IMR-90 (cell line): ENCODE measurements at regions not wholly inside any gene's neighbourhood (a gene's known extent, or its start where the extent isn't known, plus 50 kb on each side); places are given as distances from the start of the nearest gene placed in this dataset.

Experiments
- ATAC-seq: fragments of 200-7000 bp; cut with Tn5 transposase; 2 replicates; pipeline ENCODE4 v1.9.1; 2020; ENCODE audit warnings: low read depth, mild to moderate bottlenecking, moderate library complexity
- BruUV-seq: library from RNA; stranded (reverse); fragments of 400-500 nt; replicated peaks from 2 replicates; lab custom pipeline; 2021; lab: Mats Ljungman, UMichigan
- CTCF ChIA-PET: fragments of 300-600 bp; formaldehyde crosslinking; extraction: SDS; loops from one replicate; lab custom pipeline; 2021; ENCODE audit warnings: antibody characterized with exemption; lab: Yijun Ruan, JAX
- POLR2A ChIA-PET: fragments of 300-600 bp; sonication (Branson Sonifier 250); formaldehyde crosslinking; loops from one replicate; lab custom pipeline; 2022; ENCODE audit warnings: antibody characterized with exemption; ENCODE audit not compliant: unreplicated experiment; lab: Charles Lee
- DNase-seq: peaks from one replicate; pipeline ENCODE4 v3.0.0; 2013
- H2AFZ ChIP-seq: replicated peaks from 2 replicates; pipeline ENCODE3; 2013; ENCODE audit warnings: low read length, mild to moderate bottlenecking; ENCODE audit not compliant: poor library complexity
- H2AK5ac ChIP-seq: 2 replicates; pipeline ENCODE4 v1.6.1; 2013; ENCODE audit warnings: low read depth, low read length, inconsistent platforms
- H2AK9ac ChIP-seq: replicated peaks from 2 replicates; pipeline ENCODE3; 2013; ENCODE audit warnings: mild to moderate bottlenecking, low read depth, low read length, moderate library complexity; ENCODE audit not compliant: poor library complexity
- H2BK120ac ChIP-seq: 2 replicates; pipeline ENCODE4 v1.6.1; 2013; ENCODE audit warnings: low read depth, low read length, inconsistent platforms
- H2BK15ac ChIP-seq: 3 replicates; pipeline ENCODE4 v1.6.1; 2013; ENCODE audit warnings: low read depth, low read length, inconsistent platforms
- H2BK20ac ChIP-seq: 2 replicates; pipeline ENCODE4 v1.6.1; 2013; ENCODE audit warnings: low read depth, mild to moderate bottlenecking, inconsistent platforms, low read length, moderate library complexity
- H2BK5ac ChIP-seq: 2 replicates; pipeline ENCODE4 v1.6.1; 2013; ENCODE audit warnings: mild to moderate bottlenecking, low read depth, low read length, inconsistent platforms; ENCODE audit not compliant: poor library complexity, severe bottlenecking
- H3K14ac ChIP-seq: replicated peaks from 2 replicates; pipeline ENCODE4 v1.6.1; 2013; ENCODE audit warnings: low read depth, low read length, inconsistent platforms
- H3K18ac ChIP-seq: 2 replicates; pipeline ENCODE4 v1.6.1; 2013; ENCODE audit warnings: low read depth, low read length, control low read depth
- H3K23ac ChIP-seq: 2 replicates; pipeline ENCODE4 v1.6.1; 2013; ENCODE audit warnings: low read depth, low read length, inconsistent platforms
- H3K27ac ChIP-seq: 2 replicates; pipeline ENCODE4 v1.5.1; 2013; ENCODE audit warnings: mild to moderate bottlenecking, control low read depth, low read length; ENCODE audit not compliant: insufficient read depth
- H3K27me3 ChIP-seq: 2 replicates; pipeline ENCODE4 v1.6.1; 2013; ENCODE audit warnings: low read length; ENCODE audit not compliant: control insufficient read depth, insufficient read depth
- H3K36me3 ChIP-seq: 2 replicates; pipeline ENCODE4 v1.6.1; 2013; ENCODE audit warnings: low read length, mixed read lengths; ENCODE audit not compliant: control insufficient read depth, insufficient read depth
- H3K4ac ChIP-seq: 2 replicates; pipeline ENCODE4 v1.6.1; 2013; ENCODE audit warnings: low read depth, low read length, inconsistent platforms
- H3K4me1 ChIP-seq: 2 replicates; pipeline ENCODE4 v1.6.1; 2013; ENCODE audit warnings: low read length, mixed read lengths; ENCODE audit not compliant: control insufficient read depth, insufficient read depth
- H3K4me2 ChIP-seq: 2 replicates; pipeline ENCODE4 v1.6.1; 2013; ENCODE audit warnings: low read depth, mild to moderate bottlenecking, control low read depth, low read length, moderate library complexity
- H3K4me3 ChIP-seq: 2 replicates; pipeline ENCODE4 v1.5.1; 2013; ENCODE audit warnings: low read depth, mild to moderate bottlenecking, control low read depth, low read length, moderate library complexity; ENCODE audit not compliant: insufficient read depth
- H3K56ac ChIP-seq: 2 replicates; pipeline ENCODE4 v1.6.1; 2013; ENCODE audit warnings: low read length, inconsistent platforms; ENCODE audit not compliant: insufficient read depth; ENCODE audit errors: extremely low read depth
- H3K79me1 ChIP-seq, 2 experiments: 2 replicates each; pipeline ENCODE4 v1.6.1; 2013; ENCODE audit warnings: low read length in 2 of 2, inconsistent platforms in 1 of 2, low read depth in 1 of 2
- H3K9ac ChIP-seq: 2 replicates; pipeline ENCODE4 v1.6.1; 2013; ENCODE audit warnings: low read depth, low read length, control low read depth
- H3K9me1 ChIP-seq: 2 replicates; pipeline ENCODE4 v1.6.1; 2013; ENCODE audit warnings: low read length, inconsistent platforms; ENCODE audit not compliant: insufficient read depth
- H3K9me3 ChIP-seq: 2 replicates; pipeline ENCODE4 v1.6.1; 2013; ENCODE audit warnings: low read length; ENCODE audit not compliant: control insufficient read depth, insufficient read depth
- H4K20me1 ChIP-seq: 2 replicates; pipeline ENCODE4 v1.6.1; 2013; ENCODE audit warnings: low read length, inconsistent platforms; ENCODE audit not compliant: insufficient read depth
- H4K5ac ChIP-seq: 2 replicates; pipeline ENCODE4 v1.6.1; 2013; ENCODE audit warnings: mild to moderate bottlenecking, low read depth, low read length, control low read depth
- H4K8ac ChIP-seq, 2 experiments: 2 replicates each; pipeline ENCODE4 v1.6.1; 2013; ENCODE audit warnings: low read depth in 2 of 2, low read length in 2 of 2, control low read depth in 1 of 2, inconsistent platforms in 1 of 2
- H4K91ac ChIP-seq: 2 replicates; pipeline ENCODE4 v1.6.1; 2013; ENCODE audit warnings: low read depth, low read length, inconsistent platforms; ENCODE audit not compliant: insufficient read depth
- BHLHE40 ChIP-seq: fragments of 150-350 bp; IDR thresholded peaks from 2 replicates; pipeline ENCODE4 v1.6.1; 2016; ENCODE audit warnings: mild to moderate bottlenecking, low read depth, low read length
- CEBPB ChIP-seq: IDR thresholded peaks from 2 replicates; pipeline ENCODE4 v1.6.1; 2012; ENCODE audit warnings: low read depth, low read length, improper control_type of control experiment
- CTCF ChIP-seq: conservative IDR thresholded peaks from 2 replicates; pipeline ENCODE4 v1.5.1; 2012; ENCODE audit warnings: mild to moderate bottlenecking, low read depth, low read length, improper control_type of control experiment
- FOS ChIP-seq: fragments of 150-350 bp; IDR thresholded peaks from 2 replicates; pipeline ENCODE4 v1.6.1; 2016; ENCODE audit warnings: low read depth, low read length
- MAFK ChIP-seq: IDR thresholded peaks from 2 replicates; pipeline ENCODE4 v1.6.1; 2012; ENCODE audit warnings: low read depth, low read length, improper control_type of control experiment
- MAZ ChIP-seq: IDR thresholded peaks from 2 replicates; pipeline ENCODE4 v1.6.1; 2012; ENCODE audit warnings: low read depth, mild to moderate bottlenecking, low read length, improper control_type of control experiment, moderate library complexity, borderline replicate concordance
- NFE2L2 ChIP-seq: fragments of 150-350 bp; IDR thresholded peaks from 2 replicates; pipeline ENCODE4 v1.6.1; 2016; ENCODE audit warnings: low read depth, mild to moderate bottlenecking, low read length
- POLR2A ChIP-seq: IDR thresholded peaks from 2 replicates; pipeline ENCODE4 v1.6.1; 2012; ENCODE audit warnings: mild to moderate bottlenecking, low read depth, low read length
- RAD21 ChIP-seq: IDR thresholded peaks from 2 replicates; pipeline ENCODE4 v1.6.1; 2012; ENCODE audit warnings: low read length, improper control_type of control experiment
- RCOR1 ChIP-seq: IDR thresholded peaks from 2 replicates; pipeline ENCODE4 v1.6.1; 2012; ENCODE audit warnings: mild to moderate bottlenecking, low read length, improper control_type of control experiment; ENCODE audit not compliant: insufficient replicate concordance
- RFX5 ChIP-seq: IDR thresholded peaks from 2 replicates; pipeline ENCODE4 v1.8.0; 2012; ENCODE audit warnings: low read depth, mild to moderate bottlenecking, low read length, moderate library complexity
- SMC3 ChIP-seq: fragments of 150-350 bp; IDR thresholded peaks from 2 replicates; pipeline ENCODE4 v1.6.1; 2016; ENCODE audit warnings: low read depth, mild to moderate bottlenecking, antibody characterized with exemption, low read length, moderate library complexity
- WGBS, 2 experiments: methylation state at CpG; one replicate each; pipeline versions ENCODE4 v1.1.5 to v1.1.7; 2013; ENCODE audit warnings: missing lambda C conversion rate in 2 of 2; ENCODE audit not compliant: insufficient read length in 1 of 2; ENCODE audit errors: extremely low coverage in 2 of 2; 5-methylcytosine and 5-hydroxymethylcytosine counted together
- dilution Hi-C: fragments of 300-500 bp; cut with HindIII; formaldehyde crosslinking; loops from one replicate; pipeline ENCODE4 v1.14.3; 2018; ENCODE audit warnings: low sequenced_read_pairs; ENCODE audit not compliant: unreplicated experiment
- in situ Hi-C: fragments of 300-500 bp; cut with MboI; formaldehyde crosslinking; loops from 3 replicates; pipeline ENCODE4 v1.14.3; 2019; ENCODE audit warnings: low sequenced_read_pairs, inconsistent platforms, mixed read lengths
- intact Hi-C: fragments of 100-400 bp; cut with micrococcal nuclease; formaldehyde crosslinking; loops from 2 replicates; pipeline ENCODE4 v1.10.0; 2022
- TF ChIP-seq, protein P1 (sequence below): fragments of 150-350 bp; IDR thresholded peaks from 2 replicates; pipeline ENCODE4 v1.6.1; 2017; ENCODE audit warnings: mild to moderate bottlenecking, antibody characterized with exemption, low read length, low read depth

GRCh38 chr2:144982481-144982880, 462.6 kb upstream of the ZEB2 start:
- POLR2A ChIA-PET: no interaction called here
- BruUV-seq: no TSS peak
- H3K56ac ChIP-seq: no peak overlapping the region
- H2BK20ac ChIP-seq: no peak overlapping the region
- dilution Hi-C loops (no loop called here), intact Hi-C loops (no loop called here), in situ Hi-C loops (no loop called here)
- H4K91ac ChIP-seq: no peak overlapping the region
- no peak overlapping the region for H3K14ac ChIP-seq
- H3K9ac ChIP-seq: no peak overlapping the region
- no peak overlapping the region for H2AK9ac ChIP-seq
- H3K18ac ChIP-seq: no peak overlapping the region
- no peak overlapping the region for H3K4ac ChIP-seq
- CTCF ChIA-PET: interaction anchor here (0.6 kb wide), 1 partner anchor 8 kb away, joined by 3 read pairs; no protein-coding TSS in a partner anchor
- H3K79me1 ChIP-seq: no peaks in the 10 kb centered on the region
- H3K4me2 ChIP-seq: no peak overlapping the region
- no peak overlapping the region for H2AK5ac ChIP-seq
- H2BK5ac ChIP-seq: no peak overlapping the region
- DNase-seq: no peak
- no peak overlapping the region for H4K8ac ChIP-seq
- TF ChIP-seq RCOR1 (no peak), MAZ (no peak), BHLHE40 (no peak), SMC3 (no peak), RFX5 (no peak), CEBPB (no peak), POLR2A (no peak), NFE2L2 (no peak), RAD21 (no peak), FOS (no peak), CTCF (no peak), MAFK (no peak)
- TF ChIP-seq, protein P1, sequence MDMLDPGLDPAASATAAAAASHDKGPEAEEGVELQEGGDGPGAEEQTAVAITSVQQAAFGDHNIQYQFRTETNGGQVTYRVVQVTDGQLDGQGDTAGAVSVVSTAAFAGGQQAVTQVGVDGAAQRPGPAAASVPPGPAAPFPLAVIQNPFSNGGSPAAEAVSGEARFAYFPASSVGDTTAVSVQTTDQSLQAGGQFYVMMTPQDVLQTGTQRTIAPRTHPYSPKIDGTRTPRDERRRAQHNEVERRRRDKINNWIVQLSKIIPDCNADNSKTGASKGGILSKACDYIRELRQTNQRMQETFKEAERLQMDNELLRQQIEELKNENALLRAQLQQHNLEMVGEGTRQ: no peak
- no peaks in the 10 kb centered on the region for H3K27me3 ChIP-seq
- no CpG with 5 or more reads among the region's 2 CpGs for WGBS, 2 experiments
- H2AFZ ChIP-seq: no peak overlapping the region
- H3K36me3 ChIP-seq: no peaks in the 10 kb centered on the region
- no peak for ATAC-seq
- H3K9me1 ChIP-seq: no peaks in the 10 kb centered on the region
- H3K27ac ChIP-seq: no peak overlapping the region
- no peak overlapping the region for H4K5ac ChIP-seq
- no peak overlapping the region for H3K4me3 ChIP-seq
- H3K9me3 ChIP-seq: peaks cover 9% of the 10 kb centered on the region
- no peak overlapping the region for H2BK120ac ChIP-seq
- H2BK15ac ChIP-seq: no peak overlapping the region
- H3K23ac ChIP-seq: no peak overlapping the region
- no peaks in the 10 kb centered on the region for H3K4me1 ChIP-seq
- no peaks in the 10 kb centered on the region for H4K20me1 ChIP-seq
